ENCODE measurements at regions not wholly inside any gene's neighbourhood (a gene's known extent, or its start where the extent isn't known, plus 50 kb on each side); places are given as distances from the start of the nearest gene placed in this dataset.

- Histone ChIP-seq H3K9me3 (ENCODE audit: control insufficient read depth, low read length) (no peaks in the 10 kb centered on the region), H3K36me3 (ENCODE audit: control insufficient read depth, insufficient read depth, low read length) (no peaks in the 10 kb centered on the region), H3K4me3 (ENCODE audit: insufficient read depth, low read depth, low read length, poor library complexity, severe bottlenecking) (no peak overlapping the region), H3K4me1 (ENCODE audit: control insufficient read depth, insufficient read depth, low read length, poor library complexity, severe bottlenecking) (no peaks in the 10 kb centered on the region), H3K27me3 (replicated peaks; ENCODE audit: control insufficient read depth, insufficient read depth, low read length, poor library complexity, severe bottlenecking) (no peaks in the 10 kb centered on the region), H3K27ac (ENCODE audit: insufficient read depth, low read length, poor library complexity, severe bottlenecking) (no peak overlapping the region)
- DNase-seq, result no peak
These were observed 56.6 kb upstream of the SCOC start for GRCh38 chr4:140316799-140317198.

GRCh38 chr4:140315970-140316369 lies 57.5 kb upstream of the SCOC start:
- Histone ChIP-seq H3K4me1 (ENCODE audit: control insufficient read depth, insufficient read depth, low read length, poor library complexity, severe bottlenecking) (no peaks in the 10 kb centered on the region), H3K9me3 (ENCODE audit: control insufficient read depth, low read length) (no peaks in the 10 kb centered on the region), H3K4me3 (ENCODE audit: insufficient read depth, low read depth, low read length, poor library complexity, severe bottlenecking) (no peak overlapping the region), H3K27ac (ENCODE audit: insufficient read depth, low read length, poor library complexity, severe bottlenecking) (no peak overlapping the region), H3K27me3 (replicated peaks; ENCODE audit: control insufficient read depth, insufficient read depth, low read length, poor library complexity, severe bottlenecking) (no peaks in the 10 kb centered on the region), H3K36me3 (ENCODE audit: control insufficient read depth, insufficient read depth, low read length) (no peaks in the 10 kb centered on the region)
- DNase-seq, result no peak

- no peaks in the 10 kb centered on the region for H3K27me3 ChIP-seq (replicated peaks; ENCODE audit: control insufficient read depth, insufficient read depth, low read length, poor library complexity, severe bottlenecking)
- no peak overlapping the region for H3K4me3 ChIP-seq (ENCODE audit: insufficient read depth, low read depth, low read length, poor library complexity, severe bottlenecking)
- no peaks in the 10 kb centered on the region for H3K4me1 ChIP-seq (ENCODE audit: control insufficient read depth, insufficient read depth, low read length, poor library complexity, severe bottlenecking)
- H3K27ac ChIP-seq (ENCODE audit: insufficient read depth, low read length, poor library complexity, severe bottlenecking), result no peak overlapping the region
- no peaks in the 10 kb centered on the region for H3K9me3 ChIP-seq (ENCODE audit: control insufficient read depth, low read length)
- no peak for DNase-seq
- H3K36me3 ChIP-seq (ENCODE audit: control insufficient read depth, insufficient read depth, low read length), result no peaks in the 10 kb centered on the region
These were observed 58.0 kb upstream of the SCOC start for GRCh38 chr4:140315438-140315837.

GRCh38 chr4:140315019-140315418 lies 58.4 kb upstream of the SCOC start:
- Histone ChIP-seq H3K27me3 (replicated peaks; ENCODE audit: control insufficient read depth, insufficient read depth, low read length, poor library complexity, severe bottlenecking) (no peaks in the 10 kb centered on the region), H3K36me3 (ENCODE audit: control insufficient read depth, insufficient read depth, low read length) (no peaks in the 10 kb centered on the region), H3K9me3 (ENCODE audit: control insufficient read depth, low read length) (no peaks in the 10 kb centered on the region), H3K4me3 (ENCODE audit: insufficient read depth, low read depth, low read length, poor library complexity, severe bottlenecking) (no peak overlapping the region), H3K4me1 (ENCODE audit: control insufficient read depth, insufficient read depth, low read length, poor library complexity, severe bottlenecking) (no peaks in the 10 kb centered on the region), H3K27ac (ENCODE audit: insufficient read depth, low read length, poor library complexity, severe bottlenecking) (no peak overlapping the region)
- no peak for DNase-seq

- no peak for DNase-seq
- H3K9me3 ChIP-seq (ENCODE audit: control insufficient read depth, low read length), result no peaks in the 10 kb centered on the region
- H3K27me3 ChIP-seq (replicated peaks; ENCODE audit: control insufficient read depth, insufficient read depth, low read length, poor library complexity, severe bottlenecking), result no peaks in the 10 kb centered on the region
- no peaks in the 10 kb centered on the region for H3K4me1 ChIP-seq (ENCODE audit: control insufficient read depth, insufficient read depth, low read length, poor library complexity, severe bottlenecking)
- H3K27ac ChIP-seq (ENCODE audit: insufficient read depth, low read length, poor library complexity, severe bottlenecking), result no peak overlapping the region
- no peak overlapping the region for H3K4me3 ChIP-seq (ENCODE audit: insufficient read depth, low read depth, low read length, poor library complexity, severe bottlenecking)
- no peaks in the 10 kb centered on the region for H3K36me3 ChIP-seq (ENCODE audit: control insufficient read depth, insufficient read depth, low read length)
These were observed 61.3 kb upstream of the SCOC start for GRCh38 chr4:140312100-140312499.

GRCh38 chr4:140311257-140311835 lies 62.1 kb upstream of the SCOC start:
- no peak for DNase-seq
- no peaks in the 10 kb centered on the region for H3K4me1 ChIP-seq (ENCODE audit: control insufficient read depth, insufficient read depth, low read length, poor library complexity, severe bottlenecking)
- H3K4me3 ChIP-seq (ENCODE audit: insufficient read depth, low read depth, low read length, poor library complexity, severe bottlenecking), result no peak overlapping the region

GRCh38 chr4:140309124-140309870 lies 64.1 kb upstream of the SCOC start:
- Histone ChIP-seq H3K27me3 (replicated peaks; ENCODE audit: control insufficient read depth, insufficient read depth, low read length, poor library complexity, severe bottlenecking) (no peaks in the 10 kb centered on the region), H3K4me3 (ENCODE audit: insufficient read depth, low read depth, low read length, poor library complexity, severe bottlenecking) (no peak overlapping the region), H3K27ac (ENCODE audit: insufficient read depth, low read length, poor library complexity, severe bottlenecking) (no peak overlapping the region), H3K36me3 (ENCODE audit: control insufficient read depth, insufficient read depth, low read length) (no peaks in the 10 kb centered on the region), H3K4me1 (ENCODE audit: control insufficient read depth, insufficient read depth, low read length, poor library complexity, severe bottlenecking) (no peaks in the 10 kb centered on the region), H3K9me3 (ENCODE audit: control insufficient read depth, low read length) (no peaks in the 10 kb centered on the region)
- DNase-seq, result no peak

More at GRCh38 chr4:140311257-140311835, 62.1 kb upstream of the SCOC start:
- H3K27ac ChIP-seq (ENCODE audit: insufficient read depth, low read length, poor library complexity, severe bottlenecking), result no peak overlapping the region
- no peaks in the 10 kb centered on the region for H3K36me3 ChIP-seq (ENCODE audit: control insufficient read depth, insufficient read depth, low read length)
- no peaks in the 10 kb centered on the region for H3K27me3 ChIP-seq (replicated peaks; ENCODE audit: control insufficient read depth, insufficient read depth, low read length, poor library complexity, severe bottlenecking)
- H3K9me3 ChIP-seq (ENCODE audit: control insufficient read depth, low read length), result no peaks in the 10 kb centered on the region

GRCh38 chr4:140308366-140309123 lies 64.9 kb upstream of the SCOC start:
- no peak for DNase-seq
- Histone ChIP-seq H3K4me1 (ENCODE audit: control insufficient read depth, insufficient read depth, low read length, poor library complexity, severe bottlenecking) (no peaks in the 10 kb centered on the region), H3K27me3 (replicated peaks; ENCODE audit: control insufficient read depth, insufficient read depth, low read length, poor library complexity, severe bottlenecking) (no peaks in the 10 kb centered on the region), H3K9me3 (ENCODE audit: control insufficient read depth, low read length) (no peaks in the 10 kb centered on the region), H3K27ac (ENCODE audit: insufficient read depth, low read length, poor library complexity, severe bottlenecking) (no peak overlapping the region), H3K36me3 (ENCODE audit: control insufficient read depth, insufficient read depth, low read length) (no peaks in the 10 kb centered on the region), H3K4me3 (ENCODE audit: insufficient read depth, low read depth, low read length, poor library complexity, severe bottlenecking) (no peak overlapping the region)

GRCh38 chr4:140305053-140305452 lies 68.4 kb upstream of the SCOC start:
- H3K9me3 ChIP-seq (ENCODE audit: control insufficient read depth, low read length), result no peaks in the 10 kb centered on the region
- DNase-seq, result no peak
- H3K36me3 ChIP-seq (ENCODE audit: control insufficient read depth, insufficient read depth, low read length), result no peaks in the 10 kb centered on the region
- H3K27me3 ChIP-seq (replicated peaks; ENCODE audit: control insufficient read depth, insufficient read depth, low read length, poor library complexity, severe bottlenecking), result no peaks in the 10 kb centered on the region
- H3K4me1 ChIP-seq (ENCODE audit: control insufficient read depth, insufficient read depth, low read length, poor library complexity, severe bottlenecking), result no peaks in the 10 kb centered on the region
- H3K27ac ChIP-seq (ENCODE audit: insufficient read depth, low read length, poor library complexity, severe bottlenecking), result no peak overlapping the region
- H3K4me3 ChIP-seq (ENCODE audit: insufficient read depth, low read depth, low read length, poor library complexity, severe bottlenecking), result no peak overlapping the region

- no peaks in the 10 kb centered on the region for H3K9me3 ChIP-seq (ENCODE audit: control insufficient read depth, low read length)
- no peak for DNase-seq
- H3K27me3 ChIP-seq (replicated peaks; ENCODE audit: control insufficient read depth, insufficient read depth, low read length, poor library complexity, severe bottlenecking), result no peaks in the 10 kb centered on the region
- no peaks in the 10 kb centered on the region for H3K4me1 ChIP-seq (ENCODE audit: control insufficient read depth, insufficient read depth, low read length, poor library complexity, severe bottlenecking)
- H3K27ac ChIP-seq (ENCODE audit: insufficient read depth, low read length, poor library complexity, severe bottlenecking), result no peak overlapping the region
- H3K4me3 ChIP-seq (ENCODE audit: insufficient read depth, low read depth, low read length, poor library complexity, severe bottlenecking), result no peak overlapping the region
- H3K36me3 ChIP-seq (ENCODE audit: control insufficient read depth, insufficient read depth, low read length), result no peaks in the 10 kb centered on the region
These were observed 69.1 kb upstream of the SCOC start for GRCh38 chr4:140304346-140304745.
